Caco-2 (cell line): ENCODE measurements at regions not wholly inside any gene's neighbourhood (a gene's known extent, or its start where the extent isn't known, plus 50 kb on each side); places are given as distances from the start of the nearest gene placed in this dataset.

Experiments used
- BruUV-seq: library from RNA; stranded (reverse); fragments of 400-500 nt; replicated peaks from 2 replicates; lab custom pipeline; 2021; lab: Mats Ljungman, UMichigan
- CTCF ChIA-PET: fragments of 300-600 bp; sonication (Branson Sonifier 250); formaldehyde crosslinking; loops from one replicate; lab custom pipeline; 2022; ENCODE audit warnings: antibody characterized with exemption; lab: Charles Lee
- POLR2A ChIA-PET: fragments of 300-600 bp; sonication (Branson Sonifier 250); formaldehyde crosslinking; loops from one replicate; lab custom pipeline; 2022; ENCODE audit warnings: antibody characterized with exemption; lab: Charles Lee
- DNase-seq, 2 experiments: peaks; one replicate each; pipeline versions ENCODE4 v3.0.0 to v3.0.0-alpha.2; 2020 to 2022
- H3K27me3 ChIP-seq: replicated peaks from 2 replicates; pipeline ENCODE4 v1.6.0; 2011; ENCODE audit warnings: low read length; ENCODE audit not compliant: control insufficient read depth, insufficient read depth
- H3K36me3 ChIP-seq: 2 replicates; pipeline ENCODE4 v1.5.1; 2011; ENCODE audit warnings: low read length; ENCODE audit not compliant: control insufficient read depth, insufficient read depth
- H3K4me1 ChIP-seq: fragments of 250-450 bp; sonication (Bioruptor Pico); 2 replicates; pipeline ENCODE4 v1.5.1; 2020; ENCODE audit warnings: mild to moderate bottlenecking
- H3K4me3 ChIP-seq: 2 replicates; pipeline ENCODE4 v1.5.1; 2011; ENCODE audit warnings: low read depth, mild to moderate bottlenecking, control low read depth, low read length
- H3K9me3 ChIP-seq: fragments of 250-450 bp; sonication (Bioruptor Pico); 2 replicates; pipeline ENCODE4 v1.5.1; 2020; ENCODE audit warnings: mild to moderate bottlenecking, moderate library complexity
- H3K27ac Mint-ChIP-seq: one replicate; pipeline ENCODE4 v1.8.0; 2022; ENCODE audit warnings: mixed read lengths; ENCODE audit not compliant: unreplicated experiment
- H3K27me3 Mint-ChIP-seq: one replicate; pipeline ENCODE4 v1.8.0; 2022; ENCODE audit warnings: mixed read lengths; ENCODE audit not compliant: insufficient read depth, unreplicated experiment
- H3K36me3 Mint-ChIP-seq: one replicate; pipeline ENCODE4 v1.8.0; 2022; ENCODE audit warnings: mild to moderate bottlenecking, mixed read lengths; ENCODE audit not compliant: insufficient read depth, unreplicated experiment
- H3K4me1 Mint-ChIP-seq: one replicate; pipeline ENCODE4 v1.8.0; 2022; ENCODE audit warnings: low read depth, mixed read lengths; ENCODE audit not compliant: unreplicated experiment
- H3K4me3 Mint-ChIP-seq: one replicate; pipeline ENCODE4 v1.8.0; 2022; ENCODE audit warnings: mild to moderate bottlenecking, moderate library complexity, mixed read lengths; ENCODE audit not compliant: unreplicated experiment
- H3K9me3 Mint-ChIP-seq: one replicate; pipeline ENCODE4 v1.8.0; 2022; ENCODE audit warnings: mixed read lengths; ENCODE audit not compliant: unreplicated experiment
- intact Hi-C: fragments of 100-400 bp; cut with micrococcal nuclease; formaldehyde crosslinking; loops from one replicate; pipeline ENCODE4 v1.10.0; 2022; ENCODE audit not compliant: unreplicated experiment
- TF ChIP-seq, protein P1 (sequence below), 2 experiments: fragments of 200-600 bp in 1 of 2; IDR thresholded peaks; 1 replicate in 1 of 2; 2 replicates in 1 of 2; pipeline versions ENCODE4 v1.5.1 to v1.8.0; 2011 to 2022; ENCODE audit warnings: antibody characterized with exemption in 1 of 2, control low read depth in 1 of 2, inconsistent platforms in 1 of 2, low read depth in 1 of 2, low read length in 1 of 2, mild to moderate bottlenecking in 1 of 2, moderate library complexity in 1 of 2; ENCODE audit not compliant: insufficient read depth in 1 of 2, severe bottlenecking in 1 of 2, unreplicated experiment in 1 of 2

DNA sequence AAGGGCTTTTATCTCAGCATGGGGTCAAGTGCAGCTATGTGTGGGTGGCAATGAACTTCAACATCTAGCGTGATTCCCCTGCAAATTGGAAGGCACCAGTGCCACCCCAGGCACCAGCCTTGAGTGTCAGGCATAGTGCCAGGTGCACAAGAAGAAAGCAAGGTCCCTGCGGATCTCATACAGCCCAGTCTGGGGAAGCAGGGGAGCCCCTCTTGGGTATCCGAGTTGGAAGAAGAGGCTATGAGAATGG lies 269.0 kb downstream of the RPS24 start:
- DNase-seq = no peak
- Histone ChIP-seq H3K4me3 (peak overlapping the region; percentile 69), H3K36me3 (no peaks in the 10 kb centered on the region), H3K9me3 (no peaks in the 10 kb centered on the region; the same call in 1 of the 2 replicates), H3K4me1 (peaks cover 17% of the 10 kb centered on the region), H3K27me3 (no peaks in the 10 kb centered on the region)
- Mint-ChIP-seq H3K27me3 (peaks cover 15% of the 10 kb centered on the region), H3K4me3 (peak overlapping the region; percentile 95), H3K4me1 (peaks cover 13% of the 10 kb centered on the region), H3K27ac (peak overlapping the region; percentile 95), H3K9me3 (peaks cover under 1% of the 10 kb centered on the region), H3K36me3 (peaks cover 6% of the 10 kb centered on the region)
- ChIA-PET POLR2A (interaction anchor here (1.0 to 2.1 kb wide), 2 partner anchors 42 to 71 kb away, joined by 4 to 9 read pairs; no protein-coding TSS in a partner anchor), CTCF (interaction anchor here (0.5 to 2.5 kb wide), 9 partner anchors 42 to 303 kb away, joined by 3 to 19 read pairs (median 4); no protein-coding TSS in a partner anchor)
- TF ChIP-seq, protein P1, sequence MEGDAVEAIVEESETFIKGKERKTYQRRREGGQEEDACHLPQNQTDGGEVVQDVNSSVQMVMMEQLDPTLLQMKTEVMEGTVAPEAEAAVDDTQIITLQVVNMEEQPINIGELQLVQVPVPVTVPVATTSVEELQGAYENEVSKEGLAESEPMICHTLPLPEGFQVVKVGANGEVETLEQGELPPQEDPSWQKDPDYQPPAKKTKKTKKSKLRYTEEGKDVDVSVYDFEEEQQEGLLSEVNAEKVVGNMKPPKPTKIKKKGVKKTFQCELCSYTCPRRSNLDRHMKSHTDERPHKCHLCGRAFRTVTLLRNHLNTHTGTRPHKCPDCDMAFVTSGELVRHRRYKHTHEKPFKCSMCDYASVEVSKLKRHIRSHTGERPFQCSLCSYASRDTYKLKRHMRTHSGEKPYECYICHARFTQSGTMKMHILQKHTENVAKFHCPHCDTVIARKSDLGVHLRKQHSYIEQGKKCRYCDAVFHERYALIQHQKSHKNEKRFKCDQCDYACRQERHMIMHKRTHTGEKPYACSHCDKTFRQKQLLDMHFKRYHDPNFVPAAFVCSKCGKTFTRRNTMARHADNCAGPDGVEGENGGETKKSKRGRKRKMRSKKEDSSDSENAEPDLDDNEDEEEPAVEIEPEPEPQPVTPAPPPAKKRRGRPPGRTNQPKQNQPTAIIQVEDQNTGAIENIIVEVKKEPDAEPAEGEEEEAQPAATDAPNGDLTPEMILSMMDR (IDR thresholded peaks at IDR 0.05; ENCODE audit: insufficient read depth in 1 of 2, low read depth in 1 of 2, low read length in 1 of 2, severe bottlenecking in 1 of 2, unreplicated experiment in 1 of 2) = no peak
- no TSS peak for BruUV-seq
- intact Hi-C loops = loop anchor here (1.0 to 10.0 kb wide), 10 partner anchors 70 to 892 kb away; no protein-coding TSS in a partner anchor

- peak overlapping the region; percentile 95 for H3K4me3 Mint-ChIP-seq
- TF ChIP-seq, protein P1 (IDR thresholded peaks at IDR 0.05; ENCODE audit: insufficient read depth in 1 of 2, low read depth in 1 of 2, low read length in 1 of 2, severe bottlenecking in 1 of 2, unreplicated experiment in 1 of 2) = peak; percentile 70 to 85
- ChIA-PET CTCF (interaction anchor here (0.5 to 2.5 kb wide), 11 partner anchors 43 to 764 kb away, joined by 3 to 19 read pairs (median 4); no protein-coding TSS in a partner anchor), POLR2A (interaction anchor here (1.0 to 2.1 kb wide), 2 partner anchors 43 to 71 kb away, joined by 4 to 9 read pairs; no protein-coding TSS in a partner anchor)
- intact Hi-C loops = loop anchor here (1.0 to 10.0 kb wide), 11 partner anchors 43 to 892 kb away; no protein-coding TSS in a partner anchor
- H3K4me3 ChIP-seq = peak overlapping the region; percentile 69
- peaks cover 15% of the 10 kb centered on the region for H3K27me3 Mint-ChIP-seq
- H3K27me3 ChIP-seq = no peaks in the 10 kb centered on the region
- peak overlapping the region; percentile 95 for H3K27ac Mint-ChIP-seq
- BruUV-seq = no TSS peak
- H3K4me1 ChIP-seq = peaks cover 17% of the 10 kb centered on the region
- no peaks in the 10 kb centered on the region; the same call in 1 of the 2 replicates for H3K9me3 ChIP-seq
- H3K4me1 Mint-ChIP-seq = peaks cover 13% of the 10 kb centered on the region
- no peaks in the 10 kb centered on the region for H3K9me3 Mint-ChIP-seq
- no peaks in the 10 kb centered on the region for H3K36me3 ChIP-seq
- peak; percentile 94 to 98 for DNase-seq
- peaks cover 6% of the 10 kb centered on the region for H3K36me3 Mint-ChIP-seq
Observed at GRCh38 chr10:78302989-78303854, 269.6 kb downstream of the RPS24 start.
